ENCODE measurements at regions not wholly inside any gene's neighbourhood (a gene's known extent, or its start where the extent isn't known, plus 50 kb on each side); places are given as distances from the start of the nearest gene placed in this dataset.

- TF ChIP-seq CTCF (conservative IDR thresholded peaks at IDR 0.05 in 1 of 2, IDR thresholded peaks at IDR 0.05 in 1 of 2; ENCODE audit: low read depth in 1 of 2, low read length in 2 of 2): no peak
- no peak for TF ChIP-seq EZH2 (IDR thresholded peaks at IDR 0.05; ENCODE audit: low read length, missing control alignments)
Measured at GRCh38 chr6:23212398-23212797, 643.0 kb downstream of the HDGFL1 start.
